ENCODE measurements at regions not wholly inside any gene's neighbourhood (a gene's known extent, or its start where the extent isn't known, plus 50 kb on each side); places are given as distances from the start of the nearest gene placed in this dataset.
"Not testable (repeated sequence)": the region's sequence is repeated elsewhere in the genome, so short reads cannot be mapped to it uniquely, and the experiment has no call there.

DNA sequence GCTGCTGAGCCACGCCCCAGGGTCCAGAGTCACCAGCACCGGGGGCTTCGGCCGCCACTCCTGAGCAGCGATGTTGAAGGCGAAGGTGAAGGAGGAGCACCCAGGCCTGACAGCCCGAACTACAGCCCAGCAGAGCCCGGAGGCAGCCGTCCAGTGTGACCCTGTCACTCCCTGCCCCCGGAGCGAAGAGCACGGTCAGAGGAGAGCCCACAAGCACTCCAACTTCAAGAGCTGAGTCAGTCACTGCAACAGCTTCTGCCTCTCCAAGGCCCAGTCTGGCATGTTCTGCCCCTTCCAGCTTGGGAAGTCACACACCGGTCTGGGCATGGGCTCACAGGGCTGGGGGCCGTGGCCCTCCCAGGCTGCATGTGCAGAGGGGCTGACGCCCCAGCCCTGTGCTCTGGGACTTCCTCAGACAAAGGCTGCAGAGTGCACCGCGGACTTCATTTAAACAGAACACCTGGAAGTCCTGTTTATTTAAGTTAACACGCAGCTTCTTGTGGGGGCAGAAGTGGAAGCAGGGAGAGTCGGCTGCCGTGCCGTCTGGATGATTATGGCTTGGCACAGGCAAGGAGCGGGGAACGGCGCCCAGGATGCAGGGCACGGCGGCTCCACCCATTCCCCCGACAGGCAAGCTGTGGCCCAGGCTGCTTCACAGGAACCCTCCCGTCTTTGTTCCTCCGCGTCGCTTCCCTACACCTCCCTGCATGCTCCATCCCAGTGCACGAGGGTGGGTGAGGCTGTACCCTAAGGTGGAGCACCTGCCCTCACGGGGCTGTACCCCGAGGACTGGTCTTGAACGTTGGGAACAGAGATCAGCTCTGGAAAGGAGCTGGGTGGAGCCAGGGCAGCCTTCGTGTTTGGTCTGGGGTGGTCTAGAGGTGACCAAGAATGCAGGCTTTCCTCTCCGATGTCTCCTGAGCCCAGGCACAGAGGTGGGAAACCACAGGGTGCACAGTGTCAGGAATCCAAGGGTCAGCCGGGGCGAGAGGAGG is 68.9 kb upstream of the METRNL start:
- no peaks in the 10 kb centered on the region for H3K36me3 ChIP-seq
- H3K27ac ChIP-seq, result no peak overlapping the region
- H3K4me3 ChIP-seq, result no peak overlapping the region
- H3K4me1 ChIP-seq, result peaks cover 30% of the 10 kb centered on the region
- TF ChIP-seq POLR2A (IDR thresholded peaks at IDR 0.05), result no peak
- TF ChIP-seq, protein P1, sequence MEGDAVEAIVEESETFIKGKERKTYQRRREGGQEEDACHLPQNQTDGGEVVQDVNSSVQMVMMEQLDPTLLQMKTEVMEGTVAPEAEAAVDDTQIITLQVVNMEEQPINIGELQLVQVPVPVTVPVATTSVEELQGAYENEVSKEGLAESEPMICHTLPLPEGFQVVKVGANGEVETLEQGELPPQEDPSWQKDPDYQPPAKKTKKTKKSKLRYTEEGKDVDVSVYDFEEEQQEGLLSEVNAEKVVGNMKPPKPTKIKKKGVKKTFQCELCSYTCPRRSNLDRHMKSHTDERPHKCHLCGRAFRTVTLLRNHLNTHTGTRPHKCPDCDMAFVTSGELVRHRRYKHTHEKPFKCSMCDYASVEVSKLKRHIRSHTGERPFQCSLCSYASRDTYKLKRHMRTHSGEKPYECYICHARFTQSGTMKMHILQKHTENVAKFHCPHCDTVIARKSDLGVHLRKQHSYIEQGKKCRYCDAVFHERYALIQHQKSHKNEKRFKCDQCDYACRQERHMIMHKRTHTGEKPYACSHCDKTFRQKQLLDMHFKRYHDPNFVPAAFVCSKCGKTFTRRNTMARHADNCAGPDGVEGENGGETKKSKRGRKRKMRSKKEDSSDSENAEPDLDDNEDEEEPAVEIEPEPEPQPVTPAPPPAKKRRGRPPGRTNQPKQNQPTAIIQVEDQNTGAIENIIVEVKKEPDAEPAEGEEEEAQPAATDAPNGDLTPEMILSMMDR (IDR thresholded peaks at IDR 0.05), result no peak
- no peak for TF ChIP-seq EP300 (IDR thresholded peaks at IDR 0.05)
- TF ChIP-seq POLR2AphosphoS5 (IDR thresholded peaks at IDR 0.05), result no peak
- 72% methylated on average over 22 of the region's 39 CpGs for WGBS
- no peaks in the 10 kb centered on the region for H3K9me3 ChIP-seq
- no peaks in the 10 kb centered on the region for H3K27me3 ChIP-seq
- no peak for DNase-seq (ENCODE audit: low spot score in 2 of 2)

DNA sequence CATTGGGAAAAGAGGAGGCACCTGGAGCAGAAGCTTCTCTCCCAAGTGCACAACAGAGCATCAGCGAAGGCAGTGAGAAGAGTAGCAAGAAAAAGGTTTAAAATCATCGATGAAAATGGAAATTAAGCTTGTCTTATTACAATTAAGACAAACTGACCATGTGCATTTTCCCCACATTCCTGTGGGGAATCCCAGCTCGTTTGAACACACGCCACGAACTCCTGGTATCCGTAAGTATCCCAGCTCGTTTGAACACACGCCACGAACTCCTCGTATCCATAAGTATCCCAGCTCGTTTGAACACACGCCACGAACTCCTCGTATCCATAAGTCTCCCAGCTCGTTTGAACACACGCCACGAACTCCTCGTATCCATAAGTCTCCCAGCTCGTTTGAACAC is 67.7 kb upstream of the METRNL start:
- H3K27ac ChIP-seq; DNase-seq (ENCODE audit: low spot score in 2 of 2); H3K9me3 ChIP-seq; H3K27me3 ChIP-seq; H3K4me3 ChIP-seq; H3K36me3 ChIP-seq: not testable (repeated sequence)
- WGBS, result 48% methylated on average over 18 of the region's 19 CpGs
- peaks cover 29% of the 10 kb centered on the region for H3K4me1 ChIP-seq

DNA sequence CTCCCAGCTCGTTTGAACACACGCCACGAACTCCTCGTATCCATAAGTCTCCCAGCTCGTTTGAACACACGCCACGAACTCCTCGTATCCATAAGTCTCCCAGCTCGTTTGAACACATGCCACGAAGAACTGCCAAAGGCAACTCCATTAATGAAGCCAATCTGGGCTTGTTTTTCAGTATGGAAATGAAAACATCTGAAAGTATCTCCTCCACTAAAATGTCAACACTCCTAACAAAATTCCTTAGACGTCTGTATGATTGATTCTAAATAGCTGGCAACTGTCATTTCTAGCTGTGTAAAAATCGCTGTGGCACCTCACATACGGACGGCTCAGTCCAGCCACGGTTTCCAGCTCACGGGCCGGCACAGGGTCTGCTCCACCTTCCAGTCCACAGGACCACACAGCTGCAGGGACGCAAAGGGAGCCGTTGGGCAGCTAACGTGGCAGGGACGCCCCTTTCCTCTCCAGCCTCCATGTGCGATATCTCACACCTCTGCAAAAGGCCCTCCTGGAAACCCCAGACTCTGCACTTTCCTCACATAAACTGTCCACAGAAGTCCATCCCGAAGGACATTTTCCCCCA is 67.1 kb upstream of the METRNL start:
- Histone ChIP-seq H3K27ac (no peak overlapping the region), H3K9me3 (no peaks in the 10 kb centered on the region), H3K27me3 (no peaks in the 10 kb centered on the region), H3K4me1 (peaks cover 23% of the 10 kb centered on the region), H3K4me3 (no peak overlapping the region), H3K36me3 (no peaks in the 10 kb centered on the region)
- DNase-seq (ENCODE audit: low spot score in 2 of 2), result no peak
- TF ChIP-seq EP300 (IDR thresholded peaks at IDR 0.05) (no peak), POLR2AphosphoS5 (IDR thresholded peaks at IDR 0.05) (no peak), POLR2A (IDR thresholded peaks at IDR 0.05) (no peak)
- TF ChIP-seq, protein P1 (IDR thresholded peaks at IDR 0.05), result no peak
- 39% methylated on average over 18 of the region's 23 CpGs for WGBS

DNA sequence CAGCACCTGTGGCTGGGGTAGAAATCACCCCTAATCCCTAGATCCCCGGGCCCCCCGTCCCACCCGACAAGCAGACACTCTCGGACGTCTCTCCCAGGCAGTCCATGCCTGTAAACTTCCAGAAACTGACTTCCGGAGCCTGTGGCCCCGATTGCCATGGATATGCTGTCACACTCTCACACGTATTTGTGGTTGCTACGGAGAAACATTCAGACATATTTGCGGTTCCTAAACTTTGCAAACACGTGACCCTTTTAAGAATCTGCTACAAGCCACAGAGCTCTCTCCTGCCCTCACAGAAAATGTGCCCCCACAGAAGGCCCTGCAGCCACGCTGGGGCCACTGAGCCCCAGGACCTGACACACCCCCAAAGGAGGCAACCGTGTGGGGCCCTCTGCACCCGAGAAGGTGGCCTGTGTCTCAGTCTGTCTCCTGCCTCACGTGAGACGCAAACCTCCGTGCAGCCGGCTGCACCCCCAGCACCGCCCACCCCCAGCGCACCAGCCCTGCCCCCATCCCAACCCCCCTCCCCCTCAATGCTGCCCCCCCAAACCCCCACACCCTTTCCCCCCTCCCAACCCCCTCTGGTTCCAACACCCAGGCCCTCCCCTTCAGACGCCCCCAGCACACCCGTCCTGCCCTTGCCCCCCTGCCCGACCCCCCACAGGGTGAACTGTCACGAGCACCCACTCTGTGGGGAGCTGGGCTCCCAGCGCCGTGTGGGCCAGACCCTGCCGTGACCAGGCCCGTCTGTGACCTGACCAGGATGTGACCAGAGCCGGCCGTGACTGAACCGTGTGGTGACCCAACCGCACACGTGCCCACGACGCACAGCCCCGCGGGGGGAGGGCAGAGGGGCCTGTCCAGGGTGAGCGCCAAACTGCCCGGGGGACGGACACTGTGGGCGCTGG is 66.3 kb upstream of the METRNL start:
- Histone ChIP-seq H3K4me1 (peaks cover 15% of the 10 kb centered on the region), H3K27ac (no peak overlapping the region), H3K36me3 (no peaks in the 10 kb centered on the region), H3K27me3 (no peaks in the 10 kb centered on the region), H3K4me3 (no peak overlapping the region), H3K9me3 (no peaks in the 10 kb centered on the region)
- DNase-seq (ENCODE audit: low spot score in 2 of 2), result no peak
- WGBS, result 69% methylated on average over 20 of the region's 41 CpGs
- TF ChIP-seq POLR2AphosphoS5 (IDR thresholded peaks at IDR 0.05) (no peak), POLR2A (IDR thresholded peaks at IDR 0.05) (no peak), EP300 (IDR thresholded peaks at IDR 0.05) (no peak)
- TF ChIP-seq, protein P1 (IDR thresholded peaks at IDR 0.05), result no peak

DNA sequence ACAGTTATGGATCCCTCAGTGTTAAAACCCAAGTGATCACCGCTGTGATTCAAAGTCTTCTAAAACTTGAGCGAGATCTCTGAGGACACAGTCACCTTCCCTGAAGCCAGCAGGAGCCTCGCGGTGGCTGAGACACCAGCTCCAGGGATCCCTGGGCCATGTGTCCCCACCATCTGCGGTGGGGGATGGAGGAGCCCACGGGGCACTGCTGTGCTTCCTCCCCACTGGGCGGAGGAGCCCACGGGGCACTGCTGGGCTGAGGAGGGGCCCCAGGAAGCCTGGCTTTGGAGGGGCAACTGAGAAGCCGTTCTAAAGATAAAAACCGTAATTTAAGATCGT is 65.7 kb upstream of the METRNL start:
- no peak for DNase-seq (ENCODE audit: low spot score in 2 of 2)
- no peak overlapping the region for H3K4me3 ChIP-seq
- H3K9me3 ChIP-seq, result no peaks in the 10 kb centered on the region
- TF ChIP-seq POLR2A (IDR thresholded peaks at IDR 0.05) (no peak), POLR2AphosphoS5 (IDR thresholded peaks at IDR 0.05) (no peak), EP300 (IDR thresholded peaks at IDR 0.05) (no peak)
- TF ChIP-seq, protein P1 (IDR thresholded peaks at IDR 0.05), result no peak
- 96% methylated on average over 5 of the region's 11 CpGs for WGBS
- no peak overlapping the region for H3K27ac ChIP-seq
- H3K36me3 ChIP-seq, result no peaks in the 10 kb centered on the region
- peaks cover 15% of the 10 kb centered on the region for H3K4me1 ChIP-seq
- H3K27me3 ChIP-seq, result no peaks in the 10 kb centered on the region

Data from suprapubic skin (tissue), 4 donors.